NB4 (cell line): ENCODE measurements at regions not wholly inside any gene's neighbourhood (a gene's known extent, or its start where the extent isn't known, plus 50 kb on each side); places are given as distances from the start of the nearest gene placed in this dataset.

Experiments
- DNase-seq: peaks from one replicate; pipeline ENCODE4 v3.0.0; 2010; ENCODE audit warnings: low read depth
- H3K4me3 ChIP-seq: one replicate; pipeline ENCODE4 v1.5.1; 2011; ENCODE audit warnings: mild to moderate bottlenecking, low read depth, low read length, moderate library complexity
- CTCF ChIP-seq: IDR thresholded peaks from one replicate; pipeline ENCODE4 v1.5.1; 2012; ENCODE audit warnings: low read depth, low read length
- MYC ChIP-seq: IDR thresholded peaks from 2 replicates; pipeline ENCODE4 v1.6.1; 2011; ENCODE audit warnings: low read depth, low read length
- POLR2A ChIP-seq: IDR thresholded peaks from 2 replicates; pipeline ENCODE4 v1.6.1; 2011; ENCODE audit warnings: mild to moderate bottlenecking; ENCODE audit not compliant: insufficient read length; ENCODE audit errors: extremely low read depth
- TF ChIP-seq, protein P1 (sequence below): IDR thresholded peaks from 2 replicates; pipeline ENCODE4 v1.6.1; 2011; ENCODE audit warnings: low read depth, low read length

- DNase-seq = no peak
- TF ChIP-seq MYC (no peak), CTCF (no peak), POLR2A (no peak)
- TF ChIP-seq, protein P1, sequence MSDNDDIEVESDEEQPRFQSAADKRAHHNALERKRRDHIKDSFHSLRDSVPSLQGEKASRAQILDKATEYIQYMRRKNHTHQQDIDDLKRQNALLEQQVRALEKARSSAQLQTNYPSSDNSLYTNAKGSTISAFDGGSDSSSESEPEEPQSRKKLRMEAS = no peak
- H3K4me3 ChIP-seq = no peak overlapping the region
Measured at GRCh38 chr2:67873916-67874315, 188.9 kb downstream of the C1D start.

DNA sequence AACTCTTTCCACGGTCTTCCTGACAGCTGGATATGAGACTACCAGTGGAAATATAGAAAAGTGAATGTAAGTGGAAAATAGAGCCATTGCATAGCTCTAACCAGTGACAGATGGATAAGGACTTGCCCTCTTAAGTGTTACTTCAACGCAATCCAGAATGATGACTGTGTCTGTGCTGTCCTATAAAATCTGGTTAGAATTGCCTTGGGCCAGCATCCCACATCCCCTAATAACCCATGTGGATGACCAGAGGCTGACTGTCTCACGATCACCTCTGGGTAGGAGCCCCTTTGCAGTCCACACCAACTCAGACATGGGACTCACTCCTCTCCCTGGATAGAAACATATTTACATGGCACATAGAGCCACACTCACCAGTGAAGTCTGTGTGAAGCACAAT, 186.6 kb downstream of the C1D start:
- H3K4me3 ChIP-seq = no peak overlapping the region
- TF ChIP-seq, protein P1 = no peak
- TF ChIP-seq MYC = no peak
- TF ChIP-seq CTCF = no peak
- no peak for TF ChIP-seq POLR2A
- DNase-seq = no peak

GRCh38 chr2:67877301-67877700, 185.5 kb downstream of the C1D start:
- TF ChIP-seq POLR2A (no peak), MYC (no peak), CTCF (no peak)
- TF ChIP-seq, protein P1 = no peak
- no peak for DNase-seq
- no peak overlapping the region for H3K4me3 ChIP-seq

DNA sequence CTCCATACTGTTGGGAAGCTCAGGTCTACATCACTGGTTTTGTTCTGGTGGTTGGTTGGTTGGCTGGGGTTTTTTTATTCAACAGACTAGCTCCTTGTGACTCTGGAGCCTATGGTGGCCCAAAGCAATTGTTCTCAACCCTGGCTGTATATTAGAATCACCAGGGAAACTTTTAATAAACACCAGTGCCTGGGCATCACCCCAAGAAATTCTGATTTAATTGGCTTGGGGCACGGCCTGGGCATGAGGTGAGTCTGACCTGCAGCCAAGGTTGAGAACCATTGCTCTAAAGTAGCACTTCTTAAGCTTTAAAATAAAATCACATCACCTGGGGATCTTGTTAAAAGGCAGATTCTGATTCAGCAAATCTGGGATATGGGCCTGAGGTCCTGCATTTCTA, 184.1 kb downstream of the C1D start:
- no peak overlapping the region for H3K4me3 ChIP-seq
- DNase-seq = no peak
- TF ChIP-seq POLR2A (no peak), MYC (no peak), CTCF (no peak)
- TF ChIP-seq, protein P1 = no peak

- no peak for DNase-seq
- TF ChIP-seq POLR2A (no peak), CTCF (no peak), MYC (no peak)
- TF ChIP-seq, protein P1 = no peak
- no peak overlapping the region for H3K4me3 ChIP-seq
Measured at GRCh38 chr2:67879586-67880290, 183.1 kb downstream of the C1D start.
